Trophoblast cell (in vitro differentiated cells and primary cell): ENCODE measurements at regions not wholly inside any gene's neighbourhood (a gene's known extent, or its start where the extent isn't known, plus 50 kb on each side); places are given as distances from the start of the nearest gene placed in this dataset.
"Not testable (repeated sequence)": the region's sequence is repeated elsewhere in the genome, so short reads cannot be mapped to it uniquely, and the experiment has no call there.

Experiments
- DNase-seq, 2 donors: peaks; one replicate each; pipeline ENCODE4 v3.0.0-alpha.2; 2016
- H2AFZ ChIP-seq: 2 replicates; pipeline ENCODE4 v1.6.1; 2013; ENCODE audit warnings: low read length, moderate library complexity, mild to moderate bottlenecking; ENCODE audit not compliant: insufficient read depth, poor library complexity
- H2AK5ac ChIP-seq: 2 replicates; pipeline ENCODE4 v1.6.1; 2013; ENCODE audit warnings: mild to moderate bottlenecking, low read length
- H2BK120ac ChIP-seq: 2 replicates; pipeline ENCODE4 v1.6.1; 2013; ENCODE audit warnings: low read length, mild to moderate bottlenecking, moderate library complexity; ENCODE audit not compliant: insufficient read depth, poor library complexity
- H2BK12ac ChIP-seq: 2 replicates; pipeline ENCODE4 v1.6.1; 2013; ENCODE audit warnings: mild to moderate bottlenecking, low read length, moderate library complexity
- H2BK5ac ChIP-seq: 2 replicates; pipeline ENCODE4 v1.6.1; 2013; ENCODE audit warnings: low read length, low read depth, moderate library complexity, mild to moderate bottlenecking; ENCODE audit not compliant: poor library complexity
- H3K14ac ChIP-seq: 2 replicates; pipeline ENCODE4 v1.6.1; 2013; ENCODE audit warnings: mild to moderate bottlenecking, low read length
- H3K18ac ChIP-seq: 2 replicates; pipeline ENCODE4 v1.6.1; 2013; ENCODE audit warnings: mild to moderate bottlenecking, low read length
- H3K23ac ChIP-seq: 2 replicates; pipeline ENCODE4 v1.6.1; 2013; ENCODE audit warnings: low read length
- H3K27ac ChIP-seq: 2 replicates; pipeline ENCODE4 v1.5.1; 2013; ENCODE audit warnings: low read depth, mild to moderate bottlenecking, inconsistent platforms, low read length, moderate library complexity
- H3K27me3 ChIP-seq: 2 replicates; pipeline ENCODE4 v1.6.1; 2013; ENCODE audit warnings: inconsistent platforms, mild to moderate bottlenecking, low read length, moderate library complexity; ENCODE audit not compliant: insufficient read depth
- H3K36me3 ChIP-seq, 2 experiments: 1 replicate in 1 of 2; 2 replicates in 1 of 2; pipeline ENCODE4 v1.6.1; 2013; ENCODE audit warnings: low read length in 2 of 2, mild to moderate bottlenecking in 2 of 2, moderate library complexity in 1 of 2; ENCODE audit not compliant: insufficient read depth in 2 of 2, control insufficient read depth in 1 of 2
- H3K4ac ChIP-seq: 2 replicates; pipeline ENCODE4 v1.6.1; 2013; ENCODE audit warnings: low read depth, mild to moderate bottlenecking, low read length, moderate library complexity
- H3K4me1 ChIP-seq, 2 experiments: 1 replicate in 1 of 2; 2 replicates in 1 of 2; pipeline ENCODE4 v1.6.1; 2013; ENCODE audit warnings: low read length in 2 of 2, mild to moderate bottlenecking in 2 of 2, moderate library complexity in 1 of 2; ENCODE audit not compliant: insufficient read depth in 2 of 2, control insufficient read depth in 1 of 2
- H3K4me2 ChIP-seq: 2 replicates; pipeline ENCODE4 v1.6.1; 2013; ENCODE audit warnings: inconsistent platforms, mild to moderate bottlenecking, low read length, moderate library complexity
- H3K4me3 ChIP-seq: 2 replicates; pipeline ENCODE4 v1.5.1; 2013; ENCODE audit warnings: mild to moderate bottlenecking, low read depth, low read length, inconsistent platforms
- H3K79me1 ChIP-seq: one replicate; pipeline ENCODE4 v1.6.1; 2013; ENCODE audit warnings: low read length
- H3K79me2 ChIP-seq: 2 replicates; pipeline ENCODE4 v1.6.1; 2013; ENCODE audit warnings: low read length, mild to moderate bottlenecking; ENCODE audit not compliant: control insufficient read depth, insufficient read depth, poor library complexity
- H3K9ac ChIP-seq: 2 replicates; pipeline ENCODE4 v1.6.1; 2013; ENCODE audit warnings: mild to moderate bottlenecking, low read length
- H3K9me3 ChIP-seq: 2 replicates; pipeline ENCODE4 v1.6.1; 2013; ENCODE audit warnings: low read depth, mild to moderate bottlenecking, control low read depth, inconsistent platforms, low read length; ENCODE audit not compliant: insufficient read depth
- H4K12ac ChIP-seq: 2 replicates; pipeline ENCODE4 v1.6.1; 2013; ENCODE audit warnings: low read depth, mild to moderate bottlenecking, low read length, moderate library complexity
- H4K8ac ChIP-seq: 2 replicates; pipeline ENCODE4 v1.6.1; 2013; ENCODE audit warnings: low read depth, mild to moderate bottlenecking, low read length, moderate library complexity
- H4K91ac ChIP-seq: one replicate; pipeline ENCODE4 v1.6.1; 2013; ENCODE audit warnings: low read depth, mild to moderate bottlenecking, low read length, moderate library complexity
- WGBS: extraction: QIAGEN DNeasy Blood & Tissue Kit; methylation state at CpG from one replicate; pipeline ENCODE4 v1.1.7; 2013; ENCODE audit warnings: missing lambda C conversion rate; ENCODE audit not compliant: insufficient read length, insufficient coverage; ENCODE audit errors: extremely low coverage; 5-methylcytosine and 5-hydroxymethylcytosine counted together

DNA sequence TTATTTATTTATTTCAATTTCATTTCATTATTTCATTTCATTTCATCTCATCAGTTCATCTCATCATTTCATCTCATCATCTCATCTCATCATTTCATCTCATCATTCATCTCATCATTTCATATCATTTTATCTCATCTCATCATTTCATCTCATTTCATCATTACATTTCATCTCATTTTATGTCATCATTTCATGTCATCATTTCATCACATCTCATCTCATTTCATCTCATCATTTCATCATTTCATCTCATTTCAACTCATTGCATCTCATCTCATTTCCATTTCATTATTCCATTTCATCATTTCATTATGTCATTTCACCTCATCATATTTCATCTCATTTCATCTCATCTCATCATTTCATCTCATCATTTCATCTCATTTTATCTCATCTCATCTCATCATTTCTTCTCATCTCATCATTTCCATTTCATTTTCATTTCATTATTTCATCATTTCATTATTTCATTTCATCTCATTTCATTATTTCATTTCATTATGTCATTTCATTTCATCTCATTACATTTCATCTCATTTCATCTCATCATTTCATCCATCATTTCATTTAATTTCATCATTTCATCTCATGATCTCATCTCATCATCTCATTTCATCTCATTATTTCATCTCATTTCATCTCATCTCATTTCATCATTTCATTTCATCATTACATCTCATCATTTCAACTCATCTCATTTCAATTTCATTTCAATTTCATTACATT lies 2868.6 kb downstream of the RPIA start:
- not testable (repeated sequence) for H4K12ac ChIP-seq, H2AK5ac ChIP-seq, H3K23ac ChIP-seq, H3K9me3 ChIP-seq, H2BK120ac ChIP-seq, H4K8ac ChIP-seq, H2BK12ac ChIP-seq, DNase-seq, H3K79me2 ChIP-seq, H3K79me1 ChIP-seq, H3K4me3 ChIP-seq, H3K4ac ChIP-seq, H3K18ac ChIP-seq, H3K9ac ChIP-seq, H2BK5ac ChIP-seq, H3K27me3 ChIP-seq, H4K91ac ChIP-seq, H3K4me2 ChIP-seq, H3K36me3 ChIP-seq, H3K4me1 ChIP-seq, H2AFZ ChIP-seq, H3K14ac ChIP-seq, H3K27ac ChIP-seq

DNA sequence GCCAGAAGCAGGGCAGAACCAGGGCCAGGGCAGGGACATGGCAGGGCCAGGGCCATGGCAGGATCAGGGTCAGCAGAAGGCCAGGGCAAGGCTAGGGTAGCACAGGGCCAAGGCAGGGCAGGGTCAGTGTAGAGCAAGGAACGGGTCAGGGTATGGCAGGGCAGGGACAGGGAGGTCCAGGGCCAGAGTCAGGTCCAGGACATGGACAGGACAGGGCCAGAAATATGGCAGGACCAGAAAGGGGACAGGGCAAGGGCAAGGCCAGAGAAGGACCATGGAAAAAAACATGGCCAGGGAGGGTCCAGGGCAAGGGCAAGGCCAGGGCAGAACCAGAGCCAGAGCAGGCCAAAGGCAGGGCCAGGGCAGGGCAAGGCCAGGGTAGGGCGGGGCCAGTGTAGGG lies 2870.7 kb downstream of the RPIA start:
- not testable (repeated sequence) for H2BK120ac ChIP-seq, H3K9ac ChIP-seq, H3K9me3 ChIP-seq, H3K23ac ChIP-seq, H3K27me3 ChIP-seq, H4K12ac ChIP-seq, H3K18ac ChIP-seq, H2AFZ ChIP-seq, H2AK5ac ChIP-seq, H3K79me1 ChIP-seq, H3K36me3 ChIP-seq, H4K91ac ChIP-seq, H2BK12ac ChIP-seq, H3K27ac ChIP-seq, H3K4me1 ChIP-seq, H2BK5ac ChIP-seq, H3K4me3 ChIP-seq, DNase-seq, H3K4ac ChIP-seq, H3K4me2 ChIP-seq, H4K8ac ChIP-seq, H3K14ac ChIP-seq, H3K79me2 ChIP-seq
- no CpG with 5 or more reads among the region's 2 CpGs for WGBS

DNA sequence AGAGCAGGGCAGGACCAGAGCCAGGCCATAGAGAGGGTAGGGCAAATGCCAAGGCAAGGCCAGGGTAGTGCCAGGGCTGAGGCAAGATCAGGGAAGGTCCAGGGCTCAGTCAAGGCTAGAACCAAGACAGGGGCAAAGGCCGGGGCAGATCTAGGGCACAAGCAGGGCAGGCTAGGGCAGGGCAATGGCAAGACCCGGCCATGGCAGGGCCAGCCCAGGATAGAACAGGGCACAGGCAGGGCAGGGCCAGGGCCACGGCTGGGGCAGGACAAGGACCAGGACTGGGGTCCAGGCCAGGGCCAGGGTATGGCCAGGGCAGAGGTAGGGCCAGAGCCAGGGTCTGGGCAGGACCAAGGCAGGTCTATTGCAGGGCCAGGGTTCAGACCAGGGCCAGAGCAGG lies 2873.2 kb downstream of the RPIA start:
- not testable (repeated sequence) for H3K4me1 ChIP-seq, H4K12ac ChIP-seq, H3K18ac ChIP-seq, H3K9ac ChIP-seq, H4K91ac ChIP-seq, H3K4me2 ChIP-seq, H3K79me1 ChIP-seq, H3K4me3 ChIP-seq, H2AFZ ChIP-seq, H3K9me3 ChIP-seq, H3K27ac ChIP-seq, H3K14ac ChIP-seq, H2AK5ac ChIP-seq, H4K8ac ChIP-seq, H2BK120ac ChIP-seq, H3K36me3 ChIP-seq, DNase-seq, H2BK5ac ChIP-seq, H3K27me3 ChIP-seq, H3K23ac ChIP-seq, H3K4ac ChIP-seq, H2BK12ac ChIP-seq, H3K79me2 ChIP-seq
- no CpG with 5 or more reads among the region's 3 CpGs for WGBS

DNA sequence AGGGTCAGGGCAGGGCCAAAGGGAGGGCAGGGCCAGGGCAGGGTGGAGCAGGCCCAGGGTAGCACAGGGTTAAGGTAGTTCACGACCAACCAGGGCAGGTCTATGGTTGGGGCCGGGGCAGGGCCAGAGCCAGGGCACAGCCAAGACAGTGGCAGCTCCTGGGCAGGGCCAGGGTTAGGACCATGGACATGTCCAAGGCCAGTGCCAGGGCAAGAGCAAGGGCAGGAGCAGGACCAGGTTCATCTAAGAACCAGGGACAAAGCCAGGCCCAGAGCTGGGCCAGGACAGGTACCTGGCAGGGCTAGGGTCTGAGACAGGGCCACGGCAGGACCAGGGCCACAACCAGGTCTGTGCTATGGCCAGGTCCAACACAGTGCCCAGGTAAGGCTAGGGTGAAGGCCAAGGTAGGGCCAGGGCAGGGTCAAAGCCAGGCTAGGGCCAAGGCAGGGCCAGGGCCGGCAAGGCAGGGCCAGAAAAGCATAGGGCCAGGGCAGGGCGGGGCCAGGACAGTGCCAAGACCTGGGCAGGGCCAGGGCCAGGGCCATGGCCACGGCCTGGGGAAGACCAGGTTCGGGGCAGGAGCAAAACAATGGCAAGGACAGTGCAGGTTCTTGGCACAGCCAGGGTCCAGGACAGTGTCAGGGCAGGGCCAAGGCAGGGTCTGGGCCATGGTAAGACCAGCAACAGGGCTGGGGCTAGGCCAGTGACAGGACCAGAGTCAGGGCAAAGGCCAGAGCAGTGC lies 2874.4 kb downstream of the RPIA start:
- not testable (repeated sequence) for H4K12ac ChIP-seq, H2BK5ac ChIP-seq, H2AK5ac ChIP-seq, H3K9me3 ChIP-seq, H2BK12ac ChIP-seq, H3K79me1 ChIP-seq, H3K36me3 ChIP-seq, H3K4ac ChIP-seq, H2BK120ac ChIP-seq, H3K79me2 ChIP-seq, H3K9ac ChIP-seq, H3K4me3 ChIP-seq, H3K4me2 ChIP-seq, H2AFZ ChIP-seq, H3K27me3 ChIP-seq, H3K18ac ChIP-seq, H3K27ac ChIP-seq, H3K4me1 ChIP-seq, H4K91ac ChIP-seq, H4K8ac ChIP-seq, H3K14ac ChIP-seq, DNase-seq, H3K23ac ChIP-seq
- no CpG with 5 or more reads among the region's 7 CpGs for WGBS
